SK-MEL-5 (cell line): ENCODE measurements at regions not wholly inside any gene's neighbourhood (a gene's known extent, or its start where the extent isn't known, plus 50 kb on each side); places are given as distances from the start of the nearest gene placed in this dataset.

Experiments
- DNase-seq: peaks from one replicate; pipeline ENCODE4 v3.0.0-alpha.2; 2016; ENCODE audit warnings: low read depth, low spot score
- in situ Hi-C: cut with HindIII; loops from 2 replicates; pipeline ENCODE4 v1.10.0; 2016; ENCODE audit warnings: low sequenced_read_pairs, high pct_unique_total_duplicates, low pct_unique_long_range_greater_than_20kb

DNA sequence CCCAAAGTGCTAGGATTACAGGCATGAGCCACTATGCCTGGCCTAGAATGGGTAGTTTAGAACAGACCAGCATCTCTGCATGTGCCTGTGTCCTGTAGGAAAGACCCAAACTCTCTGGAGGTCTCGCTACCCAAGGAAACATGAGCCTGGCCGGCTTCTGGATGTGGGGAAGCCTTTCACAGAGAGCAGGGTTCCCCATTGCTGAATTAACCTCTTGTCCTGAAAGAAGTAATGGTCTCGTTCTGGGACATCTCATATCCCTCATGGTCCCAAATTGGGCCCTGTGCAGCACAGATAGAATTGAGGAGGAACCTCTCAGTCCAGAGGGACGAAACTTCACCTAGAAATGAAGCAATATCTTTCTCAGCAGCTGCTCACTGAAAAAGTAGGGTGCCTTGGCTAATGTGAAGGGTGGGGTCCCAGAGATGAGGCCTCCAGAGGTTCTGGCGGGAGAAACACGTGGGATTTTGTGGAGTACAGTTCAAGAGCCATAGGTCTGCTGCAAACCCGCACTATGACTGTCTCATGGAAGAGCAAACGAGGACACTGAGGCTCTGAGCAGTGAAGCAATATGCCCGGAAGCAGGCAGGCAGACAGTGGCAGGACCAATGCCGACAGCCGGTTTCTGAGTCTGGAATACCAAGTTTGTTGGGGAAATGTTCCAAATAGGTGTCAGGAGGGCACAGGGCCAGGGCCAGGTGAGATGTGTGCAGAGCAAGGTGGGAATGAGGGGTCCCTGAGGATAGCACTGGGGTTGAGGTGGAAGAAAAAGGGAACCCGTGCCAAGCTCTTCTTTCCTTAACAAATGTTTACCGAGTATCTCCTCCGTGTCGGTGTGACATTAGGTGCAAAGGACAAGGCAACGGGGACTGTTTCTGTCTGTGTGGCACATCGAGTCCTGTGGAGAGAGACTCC lies 121.0 kb upstream of the TWIST2 start:
- in situ Hi-C loops = no loop called here
- DNase-seq = no peak

DNA sequence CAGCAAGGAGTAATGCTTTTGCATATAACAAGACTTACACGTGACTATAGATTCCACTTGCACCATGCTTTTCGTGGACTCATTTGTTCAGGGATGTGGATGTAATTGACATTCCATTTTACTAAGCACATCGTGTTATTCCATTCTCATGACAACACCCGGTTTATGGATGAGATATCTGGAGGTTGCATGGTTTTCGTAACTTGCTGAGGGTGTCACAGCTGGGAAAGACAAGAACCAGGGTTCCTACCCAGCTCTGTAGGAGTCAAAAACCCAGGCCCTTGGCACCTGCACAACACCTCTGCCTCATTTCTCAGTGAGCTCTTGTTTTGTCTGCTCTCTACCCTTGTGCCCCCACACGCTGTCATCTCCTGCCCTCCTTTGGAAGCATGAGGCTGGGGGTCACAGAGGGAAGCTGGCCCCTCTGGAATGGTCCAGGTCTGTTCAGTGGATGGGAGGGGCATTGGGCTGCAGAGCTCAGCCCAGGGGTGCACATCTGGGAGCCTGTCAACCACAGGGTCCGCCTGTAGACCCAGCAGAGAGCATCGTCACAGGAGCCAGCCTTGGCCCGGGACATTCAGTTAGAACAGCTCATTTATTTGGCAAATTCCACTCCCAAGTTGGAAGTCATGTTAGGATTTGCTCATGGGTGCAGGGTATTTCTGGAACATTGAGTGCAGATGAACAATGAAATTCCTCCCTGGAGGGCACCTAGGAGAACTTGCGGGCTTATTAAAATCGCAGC lies 120.1 kb upstream of the TWIST2 start:
- in situ Hi-C loops = no loop called here
- DNase-seq = no peak

DNA sequence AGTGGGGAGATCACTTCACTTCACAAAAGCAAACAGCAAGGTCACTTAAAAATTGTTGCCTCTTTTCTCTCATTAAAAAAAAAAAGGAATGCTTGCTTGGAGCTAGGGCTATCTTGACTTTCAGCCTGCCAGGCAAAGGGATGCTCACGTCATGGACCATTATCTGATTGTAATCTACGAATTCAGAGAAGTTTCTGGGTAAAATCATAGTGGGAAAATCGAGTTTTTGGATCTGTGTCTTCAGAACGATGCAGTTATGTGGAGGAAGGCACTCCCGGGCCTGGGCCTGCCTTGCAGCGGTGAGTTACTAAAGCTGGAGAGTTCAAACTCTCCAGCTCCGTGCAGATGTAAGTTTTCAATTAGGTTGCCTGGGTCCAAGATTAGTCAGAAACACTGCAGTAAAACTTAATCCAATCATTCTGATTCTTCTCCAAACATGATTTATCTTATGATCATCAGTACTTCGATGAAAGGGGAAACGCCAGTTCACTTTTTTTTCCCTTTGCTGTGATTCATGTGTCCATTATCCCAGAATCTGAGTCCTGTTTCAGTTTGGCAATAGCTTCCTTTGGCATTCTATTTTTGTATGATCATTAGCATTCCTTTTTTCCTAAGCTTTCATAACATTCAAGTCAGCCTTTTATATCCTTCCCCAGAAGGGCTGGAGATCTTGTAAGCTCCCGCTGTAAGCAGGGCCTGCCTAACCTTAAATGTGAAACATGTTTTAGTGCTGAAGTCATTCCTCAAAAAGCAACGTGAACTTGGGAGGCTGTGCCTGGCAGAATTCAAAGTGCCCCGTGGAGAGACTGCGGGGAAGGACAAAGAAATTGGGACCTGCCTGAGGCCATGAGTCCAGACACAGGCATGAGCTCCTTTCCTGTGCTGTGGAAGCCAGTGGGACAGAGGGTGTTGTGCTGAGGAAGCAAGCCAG lies 119.3 kb upstream of the TWIST2 start:
- in situ Hi-C loops = no loop called here
- no peak for DNase-seq

DNA sequence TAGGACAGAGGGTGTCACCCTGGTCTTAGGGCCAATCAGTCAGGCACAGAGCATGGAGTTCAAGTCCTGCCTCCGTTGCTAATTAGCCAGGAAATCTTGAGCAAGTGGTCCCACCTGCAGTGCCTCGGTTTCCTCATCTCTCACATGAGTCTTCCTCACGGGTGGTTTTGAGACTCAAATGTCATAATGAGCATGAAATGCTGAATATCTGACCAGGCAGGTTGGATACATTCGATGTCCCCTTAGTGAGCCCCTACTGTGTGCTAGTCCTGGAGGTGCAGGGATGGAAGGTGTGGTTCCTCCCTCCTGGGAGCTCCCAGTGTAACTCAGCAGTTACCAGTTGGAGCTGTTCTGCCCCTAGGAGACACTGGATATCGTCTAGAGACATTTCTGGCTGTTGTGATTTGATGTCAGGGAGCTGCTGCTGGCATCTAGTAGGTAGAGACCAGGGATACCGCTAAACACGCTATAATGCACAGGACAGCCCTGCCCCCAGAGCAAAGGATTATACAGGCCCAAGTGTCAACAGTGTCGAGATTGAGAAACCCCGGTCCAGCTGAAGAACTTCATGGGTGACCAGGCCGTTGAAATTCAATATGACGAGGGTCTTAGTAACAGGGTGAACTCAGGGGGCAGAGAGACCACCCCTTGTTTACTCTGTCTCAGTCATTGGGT lies 118.5 kb upstream of the TWIST2 start:
- no peak for DNase-seq
- in situ Hi-C loops = no loop called here

DNA sequence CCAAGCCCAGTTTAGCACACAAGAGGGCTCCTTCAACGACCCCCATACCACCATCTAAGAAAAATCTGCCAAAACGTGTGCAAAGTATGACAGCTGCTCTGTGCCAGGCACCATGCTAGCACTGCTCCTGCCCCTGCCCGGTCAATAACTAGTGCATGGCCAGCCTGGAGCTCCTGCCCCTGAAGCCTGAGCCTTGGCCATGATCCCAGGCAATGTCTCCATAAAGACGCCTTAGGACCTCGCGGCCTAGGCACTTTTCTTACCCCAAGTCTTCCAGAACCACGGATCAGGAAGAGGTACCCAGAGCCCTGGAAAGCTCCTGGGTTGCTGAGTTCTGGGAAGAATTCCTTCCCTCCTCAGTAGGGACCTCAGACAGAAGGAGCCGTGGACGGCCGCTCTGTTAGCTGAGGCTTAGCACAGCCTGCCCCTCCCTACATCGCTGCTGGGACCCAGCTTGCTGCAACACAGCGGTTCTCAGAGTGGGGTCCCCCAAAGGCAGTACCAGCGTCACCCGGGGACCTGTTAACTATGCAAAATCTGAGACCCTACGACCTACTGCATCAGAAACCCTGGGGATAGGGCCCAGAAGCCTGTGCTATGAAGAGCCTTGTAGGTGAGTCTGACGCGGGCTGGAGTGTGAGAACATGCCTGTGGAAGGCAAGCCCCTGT lies 117.8 kb upstream of the TWIST2 start:
- no peak for DNase-seq
- in situ Hi-C loops = no loop called here

DNA sequence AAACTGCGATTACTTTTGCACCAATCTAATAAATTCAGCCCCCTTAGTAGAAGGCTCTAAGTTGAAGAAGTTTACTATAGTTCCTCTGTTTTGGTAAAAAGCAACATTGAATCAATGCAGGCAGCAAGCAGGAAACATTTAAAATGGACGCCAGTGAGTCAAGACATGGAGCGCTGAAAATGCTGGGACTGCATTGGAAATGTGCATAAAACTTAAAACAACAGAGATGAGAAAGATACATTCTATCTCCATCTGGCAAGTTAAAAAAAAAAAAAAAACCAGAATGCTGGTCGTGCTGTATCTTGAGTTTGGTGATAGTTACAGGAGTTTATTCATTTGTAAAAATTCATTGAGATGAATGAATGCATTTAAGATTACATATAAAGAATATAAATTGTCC lies 117.0 kb upstream of the TWIST2 start:
- in situ Hi-C loops = no loop called here
- DNase-seq = no peak

DNA sequence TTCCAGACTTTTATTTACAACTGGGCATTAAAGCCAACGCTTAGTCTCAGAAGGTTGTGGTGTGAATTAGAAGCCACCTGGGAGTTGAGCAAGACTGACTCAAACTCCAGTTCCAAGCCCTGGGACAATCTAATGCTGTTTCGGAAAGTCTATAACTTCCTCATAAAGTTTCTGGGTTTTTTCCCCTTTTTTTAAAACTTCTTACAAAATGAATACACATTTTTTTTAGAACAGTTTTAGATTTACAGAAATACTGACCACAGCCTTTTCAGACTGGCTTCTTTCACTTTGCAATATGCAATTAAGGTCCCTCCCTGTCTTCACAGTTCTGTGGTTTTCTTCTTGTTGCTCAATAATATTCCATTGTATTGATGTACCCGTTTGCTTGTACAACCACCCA lies 115.9 kb upstream of the TWIST2 start:
- no peak for DNase-seq
- in situ Hi-C loops = no loop called here

DNA sequence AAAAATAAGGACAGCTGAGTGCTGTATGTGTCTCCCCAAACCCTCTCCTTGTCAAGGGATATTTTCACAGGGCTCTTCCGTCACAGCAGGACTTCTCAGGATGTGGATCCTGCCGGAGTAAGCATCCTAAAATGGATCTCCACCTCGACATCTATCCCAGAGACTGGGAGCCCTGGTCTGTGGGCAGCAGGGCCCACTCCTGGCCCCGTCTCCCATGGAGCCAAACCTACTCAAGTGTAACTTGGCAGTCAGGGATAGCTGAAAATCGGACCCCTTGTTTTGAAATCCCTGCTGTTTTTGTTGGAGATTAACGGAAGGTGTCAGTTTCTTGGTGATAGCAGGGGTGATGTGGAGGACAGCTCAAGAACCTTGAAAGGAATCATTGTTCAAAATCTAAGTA lies 109.0 kb upstream of the TWIST2 start:
- in situ Hi-C loops = no loop called here
- no peak for DNase-seq

DNA sequence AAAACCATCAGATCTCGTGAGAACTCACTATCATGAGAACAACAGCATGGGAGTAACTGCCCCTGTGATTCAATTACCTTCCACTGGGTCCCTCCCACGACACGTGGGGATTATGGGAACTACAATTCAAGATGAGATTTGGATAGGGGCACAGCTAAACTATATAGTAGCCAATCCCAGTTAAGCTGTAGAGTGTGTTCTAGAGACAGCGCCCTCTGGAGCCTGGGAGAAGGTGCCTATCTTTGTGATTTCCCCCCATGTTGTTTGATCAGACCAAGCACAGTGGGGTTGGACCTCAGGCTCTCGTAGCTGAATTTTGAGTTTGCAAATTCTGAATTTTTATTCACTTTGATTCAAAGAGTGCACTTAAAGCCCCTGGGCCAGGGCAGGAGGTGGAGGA lies 108.2 kb upstream of the TWIST2 start:
- in situ Hi-C loops = no loop called here
- peak; percentile 6 for DNase-seq

DNA sequence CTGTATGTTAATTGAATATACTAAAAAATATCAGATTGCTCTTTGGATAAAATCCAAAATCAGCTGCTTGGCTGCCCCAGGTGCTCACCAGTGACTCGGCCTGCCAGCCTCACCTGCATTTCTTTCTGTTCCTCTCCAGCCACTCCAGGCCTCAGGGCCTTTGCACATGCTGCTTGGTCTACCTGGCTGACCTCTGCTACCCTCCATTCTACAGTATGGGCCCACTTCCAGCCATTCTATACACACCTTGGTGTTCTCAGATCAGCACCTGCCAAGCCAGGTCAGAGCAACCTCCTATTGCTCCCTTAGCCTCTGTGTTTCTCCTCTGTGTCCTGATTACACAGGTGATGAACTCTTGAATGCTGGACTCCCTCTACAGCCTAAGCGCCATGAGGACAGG lies 106.6 kb upstream of the TWIST2 start:
- no peak for DNase-seq
- in situ Hi-C loops = no loop called here

DNA sequence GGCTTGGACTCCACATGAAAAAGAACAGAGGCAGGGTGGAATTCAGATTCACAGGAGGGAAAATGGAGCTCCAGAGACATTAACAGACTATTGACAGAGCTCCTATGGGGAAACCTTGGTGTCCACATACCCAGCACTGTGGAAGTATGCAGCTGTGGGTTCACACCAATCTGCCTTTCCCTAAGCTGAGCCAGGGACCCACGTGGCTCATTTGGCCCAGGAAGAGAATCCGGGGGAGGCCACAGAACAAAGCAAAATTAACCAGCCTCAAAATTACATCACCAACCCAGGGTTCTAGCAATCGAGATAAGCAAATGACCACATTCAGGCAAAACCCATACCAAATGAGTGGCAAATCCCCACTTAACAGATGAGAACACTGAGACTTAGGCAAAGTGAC lies 105.8 kb upstream of the TWIST2 start:
- in situ Hi-C loops = no loop called here
- no peak for DNase-seq

DNA sequence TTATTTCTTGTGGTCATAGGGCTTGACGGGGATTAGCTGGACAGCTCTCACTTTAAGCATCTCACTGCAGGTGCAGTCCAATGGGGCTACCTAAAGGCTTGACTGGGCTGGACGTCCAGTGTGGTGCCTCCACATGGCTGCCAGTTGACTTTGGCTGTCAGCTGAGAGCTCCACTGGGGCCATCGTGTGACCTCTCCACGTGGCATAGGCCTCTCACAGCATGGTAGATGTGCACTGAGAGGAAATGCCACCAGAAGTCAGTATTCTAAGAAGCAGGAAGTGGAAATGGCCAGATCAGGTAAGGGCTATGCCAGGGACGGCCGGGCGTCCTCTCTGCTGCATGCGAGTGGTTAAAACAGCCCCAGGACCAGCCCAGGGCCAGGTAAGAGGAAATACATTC lies 105.2 kb upstream of the TWIST2 start:
- no peak for DNase-seq
- in situ Hi-C loops = no loop called here

DNA sequence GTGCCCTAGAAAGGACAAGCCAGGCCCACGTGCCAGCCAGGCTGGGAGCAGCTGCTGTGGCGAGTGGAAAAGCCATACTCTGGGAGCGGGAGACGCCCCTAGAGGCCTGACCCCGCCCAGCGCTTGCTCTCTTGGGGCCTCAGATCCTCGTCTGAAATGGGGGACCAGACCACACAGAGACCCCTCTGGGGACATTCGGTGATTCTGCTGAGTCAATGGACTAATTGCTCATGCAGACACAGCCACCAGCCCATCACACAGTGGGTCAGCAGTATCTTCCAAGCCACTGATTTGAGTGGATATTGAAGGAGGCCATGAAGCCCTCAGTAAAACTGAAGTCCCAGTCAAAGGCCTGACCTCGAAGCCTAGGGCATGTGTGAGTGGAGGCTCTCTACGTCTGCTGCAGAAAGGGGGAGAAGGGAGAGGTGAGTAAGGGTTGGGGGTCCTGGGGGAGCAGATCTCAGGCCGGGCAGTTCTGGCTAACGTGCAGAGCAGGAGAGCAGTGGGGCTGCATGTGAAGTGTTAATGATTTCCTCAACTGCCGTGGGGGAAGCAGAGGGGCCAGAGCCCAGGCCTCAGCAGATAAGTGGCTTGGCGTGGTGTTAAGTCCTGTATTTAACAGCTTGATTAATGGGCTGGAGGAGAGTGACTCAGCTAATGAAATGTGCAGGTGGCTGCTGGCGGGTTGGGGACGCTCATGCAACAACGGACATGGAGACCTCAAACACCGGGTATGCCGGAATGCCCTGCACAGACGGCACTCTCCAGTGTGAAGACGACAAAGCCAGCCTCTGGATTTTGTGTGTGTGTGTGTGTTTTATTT lies 104.4 kb upstream of the TWIST2 start:
- in situ Hi-C loops = no loop called here
- no peak for DNase-seq

DNA sequence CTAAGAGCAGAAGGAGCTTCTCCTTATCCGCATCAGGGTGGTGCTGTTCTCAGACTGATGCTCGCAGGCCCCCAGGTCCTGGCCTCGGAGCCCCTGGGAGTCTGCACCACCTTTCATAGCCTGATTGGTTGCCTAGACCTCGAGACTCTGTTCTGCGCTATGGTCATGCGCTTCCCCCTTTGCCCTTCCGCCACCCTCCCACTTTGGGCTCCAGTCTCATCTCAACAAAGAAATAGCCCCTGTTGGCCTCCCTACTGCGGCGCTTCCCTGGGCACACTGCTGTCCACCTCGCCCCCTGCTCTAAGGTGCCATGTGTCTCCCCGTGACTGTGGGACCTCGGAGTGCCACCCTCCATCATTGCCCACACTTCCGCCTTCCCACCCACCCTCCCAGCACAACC lies 102.9 kb upstream of the TWIST2 start:
- in situ Hi-C loops = no loop called here
- DNase-seq = no peak

DNA sequence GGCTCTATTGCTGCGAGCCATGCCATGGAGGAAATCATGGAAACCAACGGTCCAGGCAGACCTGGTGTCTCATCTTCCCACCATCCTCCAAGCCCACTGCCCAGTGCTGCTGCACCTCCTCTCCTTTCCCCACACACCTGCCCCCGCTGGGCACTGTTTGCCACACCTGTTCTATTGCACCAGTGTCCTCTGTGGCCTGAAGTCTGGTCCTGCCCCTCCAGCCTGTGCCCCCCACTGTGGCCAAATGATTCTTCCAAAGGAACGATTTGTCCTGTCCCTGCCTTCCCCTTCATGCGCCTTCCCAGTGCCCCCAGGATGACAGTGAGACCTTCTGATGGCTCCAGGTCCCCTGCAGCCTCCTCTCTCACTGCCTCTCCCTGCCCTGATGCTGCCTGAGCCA lies 101.9 kb upstream of the TWIST2 start:
- no peak for DNase-seq
- in situ Hi-C loops = no loop called here

DNA sequence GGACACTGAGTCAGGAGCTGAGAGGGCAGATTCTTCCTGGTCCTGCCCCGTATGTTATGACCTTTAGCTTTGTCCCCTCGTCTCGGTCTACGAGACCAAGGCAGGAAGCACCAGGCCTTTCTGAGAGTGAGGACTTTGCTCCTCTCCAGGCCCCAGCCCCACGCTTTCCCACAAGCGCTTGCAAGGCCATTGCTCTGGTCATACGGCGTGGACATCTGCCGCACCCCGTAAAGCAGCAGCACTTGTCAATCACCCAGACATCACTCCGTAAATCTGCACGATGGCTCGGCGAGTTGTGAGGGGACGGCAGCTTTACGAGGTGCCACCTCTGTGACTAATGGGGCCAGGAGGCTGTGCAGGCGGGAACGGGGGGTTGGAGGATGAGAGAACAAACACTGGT lies 100.8 kb upstream of the TWIST2 start:
- DNase-seq = no peak
- in situ Hi-C loops = no loop called here
